ENCODE measurements at regions not wholly inside any gene's neighbourhood (a gene's known extent, or its start where the extent isn't known, plus 50 kb on each side); places are given as distances from the start of the nearest gene placed in this dataset.
"Not testable (repeated sequence)": the region's sequence is repeated elsewhere in the genome, so short reads cannot be mapped to it uniquely, and the experiment has no call there.

- no peaks in the 10 kb centered on the region for H3K27me3 ChIP-seq (replicated peaks; ENCODE audit: control insufficient read depth, insufficient read depth, low read length)
- no peak for DNase-seq (ENCODE audit: extremely low read depth, insufficient read length)
- no peak for TF ChIP-seq CTCF (IDR thresholded peaks at IDR 0.05; ENCODE audit: insufficient read depth, low read length, poor library complexity, severe bottlenecking)
Measured at GRCh38 chr1:187840557-187840956, 1011.8 kb downstream of the PLA2G4A start.

GRCh38 chr1:187842406-187843165 is 1013.8 kb downstream of the PLA2G4A start:
- H3K4me3 ChIP-seq (replicated peaks; ENCODE audit: low read depth, low read length), result no peak overlapping the region
- no peaks in the 10 kb centered on the region for H3K36me3 ChIP-seq (ENCODE audit: control insufficient read depth, insufficient read depth, low read length)
- no peak for TF ChIP-seq CTCF (IDR thresholded peaks at IDR 0.05; ENCODE audit: insufficient read depth, low read length, poor library complexity, severe bottlenecking)
- DNase-seq (ENCODE audit: extremely low read depth, insufficient read length), result no peak
- H3K27me3 ChIP-seq (replicated peaks; ENCODE audit: control insufficient read depth, insufficient read depth, low read length), result no peaks in the 10 kb centered on the region

More at GRCh38 chr1:187840557-187840956, 1011.8 kb downstream of the PLA2G4A start:
- H3K4me3 ChIP-seq (replicated peaks; ENCODE audit: low read depth, low read length), result no peak overlapping the region
- H3K36me3 ChIP-seq (ENCODE audit: control insufficient read depth, insufficient read depth, low read length), result no peaks in the 10 kb centered on the region

GRCh38 chr1:187844313-187844712 is 1015.6 kb downstream of the PLA2G4A start:
- Histone ChIP-seq H3K4me3 (replicated peaks; ENCODE audit: low read depth, low read length) (no peak overlapping the region), H3K36me3 (ENCODE audit: control insufficient read depth, insufficient read depth, low read length) (no peaks in the 10 kb centered on the region), H3K27me3 (replicated peaks; ENCODE audit: control insufficient read depth, insufficient read depth, low read length) (no peaks in the 10 kb centered on the region)
- TF ChIP-seq CTCF (IDR thresholded peaks at IDR 0.05; ENCODE audit: insufficient read depth, low read length, poor library complexity, severe bottlenecking), result no peak
- DNase-seq (ENCODE audit: extremely low read depth, insufficient read length), result no peak

- Histone ChIP-seq H3K36me3 (ENCODE audit: control insufficient read depth, insufficient read depth, low read length) (no peaks in the 10 kb centered on the region), H3K4me3 (replicated peaks; ENCODE audit: low read depth, low read length) (no peak overlapping the region), H3K27me3 (replicated peaks; ENCODE audit: control insufficient read depth, insufficient read depth, low read length) (no peaks in the 10 kb centered on the region)
- DNase-seq (ENCODE audit: extremely low read depth, insufficient read length), result no peak
- no peak for TF ChIP-seq CTCF (IDR thresholded peaks at IDR 0.05; ENCODE audit: insufficient read depth, low read length, poor library complexity, severe bottlenecking)
Measured at GRCh38 chr1:187847531-187847930, 1018.8 kb downstream of the PLA2G4A start.

- no peak for DNase-seq (ENCODE audit: extremely low read depth, insufficient read length)
Measured at GRCh38 chr1:187848321-187848720, 1019.6 kb downstream of the PLA2G4A start.

GRCh38 chr1:187850146-187850545 is 1021.4 kb downstream of the PLA2G4A start:
- not testable (repeated sequence) for DNase-seq (ENCODE audit: extremely low read depth, insufficient read length); H3K4me3 ChIP-seq (replicated peaks; ENCODE audit: low read depth, low read length); H3K27me3 ChIP-seq (replicated peaks; ENCODE audit: control insufficient read depth, insufficient read depth, low read length); H3K36me3 ChIP-seq (ENCODE audit: control insufficient read depth, insufficient read depth, low read length)

More at GRCh38 chr1:187848321-187848720, 1019.6 kb downstream of the PLA2G4A start:
- no peaks in the 10 kb centered on the region for H3K27me3 ChIP-seq (replicated peaks; ENCODE audit: control insufficient read depth, insufficient read depth, low read length)
- no peak overlapping the region for H3K4me3 ChIP-seq (replicated peaks; ENCODE audit: low read depth, low read length)
- H3K36me3 ChIP-seq (ENCODE audit: control insufficient read depth, insufficient read depth, low read length), result no peaks in the 10 kb centered on the region
- TF ChIP-seq CTCF (IDR thresholded peaks at IDR 0.05; ENCODE audit: insufficient read depth, low read length, poor library complexity, severe bottlenecking), result no peak

Measured in GM06990 (cell line).